Motor neuron (in vitro differentiated cells): ENCODE measurements at regions not wholly inside any gene's neighbourhood (a gene's known extent, or its start where the extent isn't known, plus 50 kb on each side); places are given as distances from the start of the nearest gene placed in this dataset.
"Not testable (repeated sequence)": the region's sequence is repeated elsewhere in the genome, so short reads cannot be mapped to it uniquely, and the experiment has no call there.

Experiments used
- ATAC-seq, 8 experiments: fragments of 200-7000 bp; cut with Tn5 transposase; replicated peaks in 6 of 8; 2 replicates each; pipeline ENCODE4 v1.8.0; 2021; ENCODE audit warnings: mild to moderate bottlenecking in 8 of 8, moderate library complexity in 8 of 8
- H3K27ac ChIP-seq, 2 donors: fragments of 250-450 bp; sonication (Bioruptor Pico); 2 replicates each; pipeline ENCODE4 v1.9.0; 2021; ENCODE audit warnings: antibody characterized with exemption in 2 of 2, mild to moderate bottlenecking in 2 of 2, moderate library complexity in 1 of 2
- H3K4me1 ChIP-seq, 2 donors: fragments of 250-450 bp; sonication (Bioruptor Pico); replicated peaks in 1 of 2; 2 replicates each; pipeline ENCODE4 v1.6.1; 2021; ENCODE audit warnings: antibody characterized with exemption in 2 of 2, mild to moderate bottlenecking in 2 of 2, moderate library complexity in 1 of 2
- H3K4me3 ChIP-seq, 5 donors: fragments of 250-450 bp; sonication (Bioruptor Pico); 2 replicates each; pipeline ENCODE4 v1.9.0; 2021; ENCODE audit warnings: antibody characterized with exemption in 5 of 5, mild to moderate bottlenecking in 5 of 5, moderate library complexity in 4 of 5
- WGBS, 10 experiments: fragments of 450-650 bp; shearing (Covaris generic); methylation state at CpG; one replicate each; pipeline ENCODE4 v1.0.0; 2022; 5-methylcytosine and 5-hydroxymethylcytosine counted together
- in situ Hi-C, 9 experiments: fragments of 400-800 bp; cut with MboI; loops; one replicate each; pipeline ENCODE4 v1.15.0; 2021; ENCODE audit warnings: low sequenced_read_pairs in 9 of 9, low pct_unique_long_range_greater_than_20kb in 2 of 9; ENCODE audit not compliant: unreplicated experiment in 9 of 9

- in situ Hi-C loops, result no loop called here
- Histone ChIP-seq H3K27ac (no peak overlapping the region), H3K4me3 (no peak overlapping the region), H3K4me1 (peaks cover 0 to 8% of the 10 kb centered on the region in 2 donors)
- no peak for ATAC-seq
- 64 to 100% (median 78%) methylated on average over 2 to 5 of the region's 5 CpGs; no CpG with 5 or more reads in 2 of the 10 experiments for WGBS, 10 experiments
Measured at GRCh38 chr3:66552846-66553245, 52.0 kb upstream of the LRIG1 start.

- H3K27ac ChIP-seq, result no peak overlapping the region
Measured at GRCh38 chr3:66553441-66554113, 52.8 kb upstream of the LRIG1 start.

DNA sequence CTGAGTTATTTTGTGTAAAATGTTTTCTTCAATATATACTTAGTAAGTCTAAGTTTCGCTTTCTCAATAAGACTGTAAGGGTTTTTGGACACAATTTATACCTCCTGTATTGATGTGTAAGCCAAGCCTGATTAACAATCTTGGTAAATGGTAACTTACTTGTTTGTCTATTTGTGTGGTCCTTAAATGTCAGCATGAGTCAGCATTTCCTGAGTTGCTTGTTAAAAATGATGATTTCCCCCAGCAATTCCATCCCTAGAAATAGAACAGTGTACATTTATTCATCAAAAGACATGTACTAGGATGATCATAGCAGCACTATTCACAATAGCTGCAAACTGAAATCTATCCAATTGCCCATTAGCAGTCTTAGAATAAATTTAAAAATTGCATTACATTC lies 53.4 kb upstream of the LRIG1 start:
- Histone ChIP-seq H3K4me1 (peaks cover 0 to 8% of the 10 kb centered on the region in 2 donors), H3K27ac (no peak overlapping the region), H3K4me3 (no peak overlapping the region)
- ATAC-seq, result peak in 3 of 8 experiments; percentile 24 to 42 (median 41)
- in situ Hi-C loops, result no loop called here
- WGBS, 10 experiments, result 75 to 100% (median 100%) methylated on average over 1 of the region's 1 CpG; no CpG with 5 or more reads in 1 of the 10 experiments

More at GRCh38 chr3:66553441-66554113, 52.8 kb upstream of the LRIG1 start:
- 61 to 100% (median 85%) methylated on average over 1 to 9 of the region's 11 CpGs; no CpG with 5 or more reads in 1 of the 10 experiments for WGBS, 10 experiments
- H3K4me1 ChIP-seq, result peaks cover 0 to 8% of the 10 kb centered on the region in 2 donors
- no peak overlapping the region for H3K4me3 ChIP-seq
- in situ Hi-C loops, result no loop called here
- peak in 4 of 8 experiments; percentile 12 to 65 (median 44) for ATAC-seq

GRCh38 chr3:66555214-66555844 lies 54.5 kb upstream of the LRIG1 start:
- Histone ChIP-seq H3K27ac (no peak overlapping the region), H3K4me1 (peaks cover 0 to 8% of the 10 kb centered on the region in 2 donors), H3K4me3 (no peak overlapping the region)
- peak in 3 of 8 experiments; percentile 14 to 31 (median 16) for ATAC-seq
- WGBS, 10 experiments, result 20 to 94% (median 64%) methylated on average over 2 to 3 of the region's 4 CpGs; no CpG with 5 or more reads in 2 of the 10 experiments
- in situ Hi-C loops, result no loop called here

- Histone ChIP-seq H3K4me3 (no peak overlapping the region), H3K27ac (no peak overlapping the region), H3K4me1 (peaks cover 0 to 8% of the 10 kb centered on the region in 2 donors)
- in situ Hi-C loops, result no loop called here
- no peak for ATAC-seq
- WGBS, 10 experiments, result 45 to 100% (median 92%) methylated on average over 2 to 7 of the region's 7 CpGs; no CpG with 5 or more reads in 3 of the 10 experiments
Measured at GRCh38 chr3:66557170-66557569, 56.3 kb upstream of the LRIG1 start.

DNA sequence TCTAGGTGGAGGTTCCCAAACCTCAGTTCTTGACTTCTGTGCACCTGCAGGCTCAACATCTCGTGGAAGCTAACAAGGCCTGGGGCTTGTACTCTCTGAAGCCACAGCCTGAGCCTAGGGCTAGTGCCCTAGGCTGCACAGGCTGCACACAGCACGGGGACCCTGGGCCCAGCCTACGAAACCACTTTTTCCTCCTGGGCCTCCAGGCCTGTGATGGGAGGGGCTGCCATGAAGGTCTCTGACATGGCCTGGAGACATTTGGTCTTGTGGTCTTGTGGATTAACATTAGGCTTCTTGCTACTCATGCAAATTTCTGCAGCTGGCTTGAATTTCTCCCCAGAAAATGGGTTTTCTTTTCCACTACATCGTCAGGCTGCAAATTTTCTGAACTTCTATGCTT lies 59.1 kb upstream of the LRIG1 start:
- ATAC-seq, H3K4me1 ChIP-seq, H3K27ac ChIP-seq, H3K4me3 ChIP-seq, in situ Hi-C loops: not testable (repeated sequence)
- 38 to 100% (median 100%) methylated on average over 1 to 4 of the region's 4 CpGs; no CpG with 5 or more reads in 4 of the 10 experiments for WGBS, 10 experiments

GRCh38 chr3:66561367-66561766 lies 60.5 kb upstream of the LRIG1 start:
- no peaks in the 10 kb centered on the region for H3K4me1 ChIP-seq
- peak in 1 of 8 experiments; percentile 45 for ATAC-seq
- in situ Hi-C loops, result no loop called here
- no peak overlapping the region for H3K4me3 ChIP-seq
- H3K27ac ChIP-seq, result no peak overlapping the region

- ATAC-seq, result no peak
- no peaks in the 10 kb centered on the region for H3K4me1 ChIP-seq
- H3K4me3 ChIP-seq, result no peak overlapping the region
- H3K27ac ChIP-seq, result no peak overlapping the region
- in situ Hi-C loops, result no loop called here
- WGBS, 10 experiments, result 9 to 100% (median 83%) methylated on average over 1 to 3 of the region's 3 CpGs; no CpG with 5 or more reads in 1 of the 10 experiments
Measured at GRCh38 chr3:66565301-66565700, 64.5 kb upstream of the LRIG1 start.

GRCh38 chr3:66567077-66567476 lies 66.3 kb upstream of the LRIG1 start:
- no peak overlapping the region for H3K27ac ChIP-seq
- WGBS, 10 experiments, result 36 to 100% (median 74%) methylated on average over 1 to 2 of the region's 2 CpGs; no CpG with 5 or more reads in 4 of the 10 experiments
- in situ Hi-C loops, result no loop called here
- no peak overlapping the region for H3K4me3 ChIP-seq
- no peaks in the 10 kb centered on the region for H3K4me1 ChIP-seq
- ATAC-seq, result peak; percentile 40 to 89 (median 56)

GRCh38 chr3:66572090-66572675 lies 71.4 kb upstream of the LRIG1 start:
- no peak overlapping the region for H3K27ac ChIP-seq
- no peak overlapping the region for H3K4me3 ChIP-seq

DNA sequence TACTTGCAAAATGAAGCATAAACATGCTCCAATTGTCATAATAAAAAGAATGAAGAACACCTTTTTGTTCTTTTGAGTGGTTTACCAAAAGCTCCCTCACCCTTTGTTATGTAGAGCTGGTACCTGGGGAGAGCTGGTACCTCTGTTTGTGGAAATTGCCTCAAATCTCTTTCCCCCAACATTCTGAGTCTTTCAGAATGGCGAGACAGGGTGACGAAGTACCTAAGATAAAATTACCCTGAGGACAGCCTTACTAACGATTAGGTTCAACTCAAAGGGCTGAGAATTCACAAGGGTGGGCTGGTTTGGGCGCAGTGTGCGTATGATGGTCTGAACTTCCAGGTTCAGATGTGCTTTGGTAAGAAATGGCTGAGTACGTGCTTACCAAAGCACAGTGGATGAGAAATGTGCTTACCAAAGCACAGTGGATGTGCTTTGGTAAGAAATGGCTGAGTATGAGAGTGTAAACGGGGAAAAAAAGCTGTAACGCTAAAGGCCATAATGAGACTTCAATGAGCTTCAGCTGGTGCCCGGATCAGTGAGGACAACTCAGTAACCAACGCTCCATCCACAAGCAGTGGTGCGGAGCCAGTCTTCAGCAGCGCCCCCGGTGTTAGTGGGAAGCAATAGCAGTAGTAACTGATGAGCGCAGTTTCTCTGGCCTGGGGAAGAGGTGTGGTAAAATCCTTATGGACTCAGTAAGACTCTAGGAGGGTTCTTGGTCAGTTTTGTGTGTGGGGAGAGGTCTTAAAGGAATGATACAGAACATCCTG lies 72.3 kb upstream of the LRIG1 start:
- H3K27ac ChIP-seq, result no peak overlapping the region
- peak in 2 of 8 experiments; percentile 19 to 43 for ATAC-seq
- in situ Hi-C loops, result no loop called here
- H3K4me1 ChIP-seq, result peaks cover 0 to 7% of the 10 kb centered on the region in 2 donors
- 54 to 100% (median 73%) methylated on average over 1 to 10 of the region's 14 CpGs; no CpG with 5 or more reads in 1 of the 10 experiments for WGBS, 10 experiments
- no peak overlapping the region for H3K4me3 ChIP-seq

More at GRCh38 chr3:66572090-66572675, 71.4 kb upstream of the LRIG1 start:
- no peak for ATAC-seq
- peaks cover 0 to 4% of the 10 kb centered on the region in 2 donors for H3K4me1 ChIP-seq
- WGBS, 10 experiments, result 57 to 100% (median 76%) methylated on average over 1 to 5 of the region's 5 CpGs; no CpG with 5 or more reads in 2 of the 10 experiments
- in situ Hi-C loops, result no loop called here

- Histone ChIP-seq H3K4me1 (peaks cover 0 to 7% of the 10 kb centered on the region in 2 donors), H3K27ac (no peak overlapping the region), H3K4me3 (no peak overlapping the region)
- no peak for ATAC-seq
- 0 to 100% (median 71%) methylated on average over 1 to 2 of the region's 2 CpGs; no CpG with 5 or more reads in 2 of the 10 experiments for WGBS, 10 experiments
- in situ Hi-C loops, result no loop called here
Measured at GRCh38 chr3:66574091-66574490, 73.3 kb upstream of the LRIG1 start.
